ENCODE measurements at regions not wholly inside any gene's neighbourhood (a gene's known extent, or its start where the extent isn't known, plus 50 kb on each side); places are given as distances from the start of the nearest gene placed in this dataset.

DNA sequence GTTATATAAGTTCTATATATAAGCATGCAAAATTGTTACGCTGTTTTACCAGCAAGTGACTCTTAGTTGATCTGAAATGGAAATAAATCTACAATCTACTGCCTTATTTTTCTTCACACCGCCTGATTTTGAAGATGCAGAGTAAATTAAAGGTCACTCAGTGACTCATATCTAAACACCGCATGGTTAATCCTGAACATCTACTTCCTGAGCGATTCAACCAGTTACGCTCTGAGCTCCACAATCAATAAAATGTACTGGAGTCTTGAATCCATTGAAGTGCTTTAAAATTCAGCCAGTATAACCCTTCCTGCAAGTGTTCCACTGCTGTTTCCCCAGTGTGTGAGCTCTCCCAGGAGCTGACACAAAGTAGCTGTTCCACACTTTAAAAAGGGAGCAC, 192.8 kb downstream of the SLC7A11 start:
- TF ChIP-seq, protein P1, sequence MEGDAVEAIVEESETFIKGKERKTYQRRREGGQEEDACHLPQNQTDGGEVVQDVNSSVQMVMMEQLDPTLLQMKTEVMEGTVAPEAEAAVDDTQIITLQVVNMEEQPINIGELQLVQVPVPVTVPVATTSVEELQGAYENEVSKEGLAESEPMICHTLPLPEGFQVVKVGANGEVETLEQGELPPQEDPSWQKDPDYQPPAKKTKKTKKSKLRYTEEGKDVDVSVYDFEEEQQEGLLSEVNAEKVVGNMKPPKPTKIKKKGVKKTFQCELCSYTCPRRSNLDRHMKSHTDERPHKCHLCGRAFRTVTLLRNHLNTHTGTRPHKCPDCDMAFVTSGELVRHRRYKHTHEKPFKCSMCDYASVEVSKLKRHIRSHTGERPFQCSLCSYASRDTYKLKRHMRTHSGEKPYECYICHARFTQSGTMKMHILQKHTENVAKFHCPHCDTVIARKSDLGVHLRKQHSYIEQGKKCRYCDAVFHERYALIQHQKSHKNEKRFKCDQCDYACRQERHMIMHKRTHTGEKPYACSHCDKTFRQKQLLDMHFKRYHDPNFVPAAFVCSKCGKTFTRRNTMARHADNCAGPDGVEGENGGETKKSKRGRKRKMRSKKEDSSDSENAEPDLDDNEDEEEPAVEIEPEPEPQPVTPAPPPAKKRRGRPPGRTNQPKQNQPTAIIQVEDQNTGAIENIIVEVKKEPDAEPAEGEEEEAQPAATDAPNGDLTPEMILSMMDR (conservative IDR thresholded peaks at IDR 0.05): no peak
- peaks cover under 1% of the 10 kb centered on the region for H3K9me3 Mint-ChIP-seq
- no peak for DNase-seq (ENCODE audit: extremely low spot score, unreplicated experiment)
- H3K27me3 Mint-ChIP-seq: no peaks in the 10 kb centered on the region
- peaks cover 12% of the 10 kb centered on the region for H3K4me1 Mint-ChIP-seq (ENCODE audit: unreplicated experiment)
- H3K36me3 Mint-ChIP-seq: no peaks in the 10 kb centered on the region
- no peak overlapping the region for H3K4me3 Mint-ChIP-seq
- no peak overlapping the region for H3K27ac Mint-ChIP-seq

DNA sequence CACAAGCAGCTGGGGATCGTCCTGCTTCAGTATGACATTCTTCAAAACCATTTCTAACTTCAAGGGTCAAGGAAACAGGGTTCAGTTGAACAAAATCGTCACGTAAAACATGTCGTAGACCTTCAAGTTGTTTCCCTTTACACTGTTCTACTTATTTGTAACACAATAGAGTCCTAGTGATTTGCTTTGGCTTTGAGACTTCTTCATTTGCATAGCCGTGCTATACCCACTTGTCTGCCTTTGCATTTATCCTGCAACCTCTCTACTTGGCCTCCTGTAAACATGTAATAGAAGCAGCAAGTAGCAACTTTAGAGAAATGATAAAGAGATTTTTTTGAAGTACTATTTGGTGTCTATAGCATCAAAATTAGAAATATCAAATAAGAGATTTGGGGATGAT, 194.9 kb downstream of the SLC7A11 start:
- Mint-ChIP-seq H3K9me3 (peaks cover 6% of the 10 kb centered on the region), H3K27ac (no peak overlapping the region), H3K36me3 (no peaks in the 10 kb centered on the region), H3K27me3 (no peaks in the 10 kb centered on the region), H3K4me1 (ENCODE audit: unreplicated experiment) (peaks cover 6% of the 10 kb centered on the region), H3K4me3 (no peak overlapping the region)
- no peak for DNase-seq (ENCODE audit: extremely low spot score, unreplicated experiment)
- TF ChIP-seq, protein P1 (conservative IDR thresholded peaks at IDR 0.05): no peak

DNA sequence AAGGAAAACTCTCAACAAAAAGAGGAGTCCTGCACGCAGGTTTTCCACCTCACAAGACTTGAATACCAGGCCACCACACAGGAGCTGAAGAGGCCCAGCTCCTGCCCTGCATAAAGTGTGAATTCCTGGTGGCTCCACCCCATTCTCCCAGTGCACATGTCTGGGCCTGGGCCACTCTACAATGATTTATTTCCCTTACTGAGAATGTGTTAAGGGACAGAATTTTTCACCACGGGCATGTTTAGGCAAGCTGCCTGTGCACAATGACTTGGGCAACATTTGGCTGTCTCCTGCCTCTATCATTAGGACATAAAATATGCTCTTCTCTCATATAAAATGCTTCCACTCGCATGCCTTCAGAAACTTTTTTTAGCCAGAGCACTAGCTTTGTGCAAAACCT, 197.1 kb downstream of the SLC7A11 start:
- H3K36me3 Mint-ChIP-seq: no peaks in the 10 kb centered on the region
- no peaks in the 10 kb centered on the region for H3K27me3 Mint-ChIP-seq
- peaks cover 6% of the 10 kb centered on the region for H3K9me3 Mint-ChIP-seq
- H3K27ac Mint-ChIP-seq: no peak overlapping the region
- TF ChIP-seq, protein P1 (conservative IDR thresholded peaks at IDR 0.05): no peak
- peaks cover 6% of the 10 kb centered on the region for H3K4me1 Mint-ChIP-seq (ENCODE audit: unreplicated experiment)
- H3K4me3 Mint-ChIP-seq: no peak overlapping the region
- no peak for DNase-seq (ENCODE audit: extremely low spot score, unreplicated experiment)

DNA sequence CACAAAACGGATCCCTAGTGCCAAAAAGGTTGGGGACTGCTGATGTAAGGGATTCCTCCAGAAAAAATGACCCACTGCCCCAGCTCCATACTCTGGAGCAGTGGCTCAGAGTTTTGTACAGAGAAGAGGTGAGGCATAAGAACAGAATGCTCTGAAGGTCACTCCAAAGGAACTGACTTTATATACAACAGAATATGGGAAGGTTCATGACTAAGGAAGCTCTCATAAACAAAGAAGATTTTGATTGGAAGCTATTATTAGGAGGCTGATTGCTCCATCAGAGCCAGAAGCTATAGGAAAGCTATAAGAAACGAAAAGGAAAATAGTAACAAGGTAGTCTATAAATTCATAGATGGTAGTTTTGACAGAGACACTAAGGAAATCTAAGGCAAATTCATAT, 203.1 kb downstream of the SLC7A11 start:
- Mint-ChIP-seq H3K27me3 (no peaks in the 10 kb centered on the region), H3K4me1 (ENCODE audit: unreplicated experiment) (peaks cover 11% of the 10 kb centered on the region), H3K4me3 (no peak overlapping the region), H3K9me3 (peaks cover 6% of the 10 kb centered on the region), H3K27ac (no peak overlapping the region), H3K36me3 (no peaks in the 10 kb centered on the region)
- TF ChIP-seq, protein P1 (conservative IDR thresholded peaks at IDR 0.05): no peak
- no peak for DNase-seq (ENCODE audit: extremely low spot score, unreplicated experiment)

DNA sequence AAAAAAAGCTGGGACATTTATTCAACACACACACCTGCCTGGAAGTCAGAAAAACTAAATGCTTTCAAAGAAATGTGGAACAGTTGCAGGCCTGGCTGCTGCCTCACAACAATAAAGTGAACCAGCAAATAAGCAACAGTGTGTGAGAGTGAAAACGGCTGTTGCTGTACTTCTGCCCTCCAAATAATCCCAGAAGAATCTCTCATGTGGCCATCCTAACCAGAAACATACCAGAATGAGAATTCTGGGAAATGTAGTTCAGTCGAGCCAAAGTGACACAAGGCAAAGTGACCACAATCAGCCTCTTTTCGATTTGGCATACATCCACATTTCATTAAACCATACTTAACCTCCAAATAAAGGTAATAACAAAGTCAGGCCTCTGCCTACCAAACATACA, 204.5 kb downstream of the SLC7A11 start:
- DNase-seq (ENCODE audit: extremely low spot score, unreplicated experiment): no peak
- H3K27ac Mint-ChIP-seq: no peak overlapping the region
- no peaks in the 10 kb centered on the region for H3K27me3 Mint-ChIP-seq
- H3K36me3 Mint-ChIP-seq: no peaks in the 10 kb centered on the region
- peaks cover 11% of the 10 kb centered on the region for H3K4me1 Mint-ChIP-seq (ENCODE audit: unreplicated experiment)
- TF ChIP-seq, protein P1 (conservative IDR thresholded peaks at IDR 0.05): no peak
- H3K9me3 Mint-ChIP-seq: no peaks in the 10 kb centered on the region
- H3K4me3 Mint-ChIP-seq: no peak overlapping the region

DNA sequence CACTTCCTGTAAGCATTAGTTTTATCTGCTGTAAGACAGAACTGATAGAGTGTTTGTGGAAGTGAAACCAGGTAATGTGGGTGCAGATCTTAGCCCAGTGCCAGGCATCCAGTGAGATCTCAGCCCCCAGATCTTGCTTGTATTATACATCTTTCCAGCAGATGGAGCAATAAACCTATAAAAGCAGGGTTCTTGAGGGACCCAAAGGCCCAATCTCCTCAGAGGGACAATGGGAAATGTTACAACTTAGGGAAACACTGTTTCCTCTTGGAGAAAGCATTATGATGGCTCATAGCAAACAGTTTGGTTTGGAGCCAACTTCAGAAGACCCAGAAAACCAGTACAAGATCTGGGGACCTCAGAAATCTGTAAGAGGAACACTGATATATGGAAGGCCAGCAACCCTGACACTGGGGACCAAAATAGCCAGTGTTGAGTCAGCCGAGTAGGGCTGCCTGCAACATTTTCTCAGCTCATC, 206.3 kb downstream of the SLC7A11 start:
- Mint-ChIP-seq H3K9me3 (no peaks in the 10 kb centered on the region), H3K4me1 (ENCODE audit: unreplicated experiment) (peaks cover 16% of the 10 kb centered on the region), H3K27me3 (no peaks in the 10 kb centered on the region), H3K36me3 (no peaks in the 10 kb centered on the region), H3K4me3 (no peak overlapping the region), H3K27ac (no peak overlapping the region)
- no peak for DNase-seq (ENCODE audit: extremely low spot score, unreplicated experiment)
- TF ChIP-seq, protein P1 (conservative IDR thresholded peaks at IDR 0.05): peak; percentile 77

Data from type B pancreatic cell (in vitro differentiated cells).